Jurkat, Clone E6-1 (cell line): ENCODE measurements at regions not wholly inside any gene's neighbourhood (a gene's known extent, or its start where the extent isn't known, plus 50 kb on each side); places are given as distances from the start of the nearest gene placed in this dataset.
"Not testable (repeated sequence)": the region's sequence is repeated elsewhere in the genome, so short reads cannot be mapped to it uniquely, and the experiment has no call there.

ENCODE experiments used
- DNase-seq: peaks from one replicate; pipeline ENCODE4 v3.0.0-alpha.2; 2011; ENCODE audit warnings: low read depth, low spot score
- H3K4me3 ChIP-seq: 2 replicates; pipeline ENCODE4 v1.5.1; 2011; ENCODE audit warnings: mild to moderate bottlenecking, low read length, control low read depth, moderate library complexity

GRCh38 chr7:159335181-159335926, 190.7 kb upstream of the VIPR2 start:
- not testable (repeated sequence) for DNase-seq, H3K4me3 ChIP-seq

- not testable (repeated sequence) for DNase-seq, H3K4me3 ChIP-seq
Measured at GRCh38 chr7:159332854-159333479, 188.3 kb upstream of the VIPR2 start.

GRCh38 chr7:159331462-159331861, 186.8 kb upstream of the VIPR2 start:
- DNase-seq = no peak
- H3K4me3 ChIP-seq = no peak overlapping the region

GRCh38 chr7:159329818-159330378, 185.2 kb upstream of the VIPR2 start:
- no peak for DNase-seq
- H3K4me3 ChIP-seq = no peak overlapping the region

GRCh38 chr7:159328096-159328495, 183.4 kb upstream of the VIPR2 start:
- DNase-seq = no peak
- no peak overlapping the region for H3K4me3 ChIP-seq

- no peak for DNase-seq
- no peak overlapping the region for H3K4me3 ChIP-seq
Measured at GRCh38 chr7:159323359-159323758, 178.7 kb upstream of the VIPR2 start.

GRCh38 chr7:159321278-159321677, 176.6 kb upstream of the VIPR2 start:
- no peak for DNase-seq
- H3K4me3 ChIP-seq = no peak overlapping the region

GRCh38 chr7:159318682-159319351, 174.2 kb upstream of the VIPR2 start:
- no peak overlapping the region for H3K4me3 ChIP-seq
- DNase-seq = no peak

- no peak for DNase-seq
Measured at GRCh38 chr7:159317294-159317693, 172.6 kb upstream of the VIPR2 start.

GRCh38 chr7:159311172-159311494, 166.5 kb upstream of the VIPR2 start:
- DNase-seq = no peak
- H3K4me3 ChIP-seq = no peak overlapping the region

More at GRCh38 chr7:159317294-159317693, 172.6 kb upstream of the VIPR2 start:
- no peak overlapping the region for H3K4me3 ChIP-seq

- H3K4me3 ChIP-seq = no peak overlapping the region
- DNase-seq = no peak
Measured at GRCh38 chr7:159310457-159311171, 165.9 kb upstream of the VIPR2 start.

GRCh38 chr7:159309214-159309613, 164.5 kb upstream of the VIPR2 start:
- not testable (repeated sequence) for H3K4me3 ChIP-seq, DNase-seq

- H3K4me3 ChIP-seq = no peak overlapping the region
- DNase-seq = no peak
Measured at GRCh38 chr7:159306012-159306411, 161.3 kb upstream of the VIPR2 start.

- not testable (repeated sequence) for DNase-seq, H3K4me3 ChIP-seq
Measured at GRCh38 chr7:159305185-159305584, 160.5 kb upstream of the VIPR2 start.

GRCh38 chr7:159303510-159303909, 158.8 kb upstream of the VIPR2 start:
- H3K4me3 ChIP-seq, DNase-seq: not testable (repeated sequence)

- no peak overlapping the region for H3K4me3 ChIP-seq
- no peak for DNase-seq
Measured at GRCh38 chr7:159296093-159296681, 151.5 kb upstream of the VIPR2 start.

- H3K4me3 ChIP-seq, DNase-seq: not testable (repeated sequence)
Measured at GRCh38 chr7:159286487-159286886, 141.8 kb upstream of the VIPR2 start.

- no peak for DNase-seq
- no peak overlapping the region for H3K4me3 ChIP-seq
Measured at GRCh38 chr7:159281573-159281972, 136.9 kb upstream of the VIPR2 start.

GRCh38 chr7:159280008-159280407, 135.3 kb upstream of the VIPR2 start:
- H3K4me3 ChIP-seq = no peak overlapping the region
- no peak for DNase-seq
